Gastroesophageal sphincter (tissue), 4 donors: ENCODE measurements at regions not wholly inside any gene's neighbourhood (a gene's known extent, or its start where the extent isn't known, plus 50 kb on each side); places are given as distances from the start of the nearest gene placed in this dataset.

Experiments used
- ATAC-seq: fragments of 150-250 bp; one replicate; pipeline ENCODE4 v1.9.1; 2016; ENCODE audit warnings: mild to moderate bottlenecking, moderate library complexity
- H3K27ac ChIP-seq, 4 donors: fragments of 200-600 bp; sonication (generic) in 3 of 4; 1 replicate in 3 of 4; 2 replicates in 1 of 4; pipeline ENCODE4 v1.5.1; 2016 to 2019
- H3K27me3 ChIP-seq: fragments of 200-600 bp; sonication (generic); one replicate; pipeline ENCODE4 v1.5.1; 2019
- H3K36me3 ChIP-seq, 2 donors: fragments of 200-600 bp; sonication (generic); one replicate each; pipeline ENCODE4 v1.5.1; 2019; ENCODE audit warnings: control low read depth in 1 of 2
- H3K4me1 ChIP-seq, 3 donors: fragments of 200-600 bp; sonication (generic); 1 replicate in 2 of 3; 2 replicates in 1 of 3; pipeline ENCODE4 v1.5.1; 2016 to 2019; ENCODE audit warnings: control low read depth in 2 of 3
- H3K4me3 ChIP-seq, 2 donors: fragments of 200-600 bp; sonication (generic); one replicate each; pipeline ENCODE4 v1.5.1; 2019; ENCODE audit warnings: mild to moderate bottlenecking in 1 of 2, moderate library complexity in 1 of 2
- H3K9me3 ChIP-seq, 3 donors: fragments of 200-600 bp; sonication (generic); one replicate each; pipeline ENCODE4 v1.5.1; 2017 to 2019; ENCODE audit warnings: control low read depth in 2 of 3
- EP300 ChIP-seq: sonication (generic); formaldehyde crosslinking; IDR thresholded peaks from one replicate; pipeline ENCODE4 v1.6.1; 2017; ENCODE audit warnings: antibody characterized with exemption, mild to moderate bottlenecking
- POLR2A ChIP-seq, 2 donors: fragments of 450-650 bp; IDR thresholded peaks; one replicate each; pipeline ENCODE4 v1.6.1; 2017; ENCODE audit warnings: antibody characterized with exemption in 2 of 2, mild to moderate bottlenecking in 2 of 2, moderate library complexity in 1 of 2
- POLR2AphosphoS5 ChIP-seq: sonication (generic); formaldehyde crosslinking; IDR thresholded peaks from one replicate; pipeline ENCODE4 v1.6.1; 2017; ENCODE audit warnings: antibody characterized with exemption
- WGBS, 2 donors: methylation state at CpG; one replicate each; pipeline ENCODE4 v1.1.5; 2018; ENCODE audit warnings: low coverage in 1 of 2; 5-methylcytosine and 5-hydroxymethylcytosine counted together
- TF ChIP-seq, protein P1 (sequence below), 4 experiments: fragments of 200-600 bp in 2 of 4; fragments of 450-650 bp in 2 of 4; sonication (generic) in 1 of 4; IDR thresholded peaks; one replicate each; pipeline ENCODE4 v1.5.1; 2017 to 2019; ENCODE audit warnings: antibody characterized with exemption in 4 of 4, mild to moderate bottlenecking in 2 of 4, moderate library complexity in 2 of 4

DNA sequence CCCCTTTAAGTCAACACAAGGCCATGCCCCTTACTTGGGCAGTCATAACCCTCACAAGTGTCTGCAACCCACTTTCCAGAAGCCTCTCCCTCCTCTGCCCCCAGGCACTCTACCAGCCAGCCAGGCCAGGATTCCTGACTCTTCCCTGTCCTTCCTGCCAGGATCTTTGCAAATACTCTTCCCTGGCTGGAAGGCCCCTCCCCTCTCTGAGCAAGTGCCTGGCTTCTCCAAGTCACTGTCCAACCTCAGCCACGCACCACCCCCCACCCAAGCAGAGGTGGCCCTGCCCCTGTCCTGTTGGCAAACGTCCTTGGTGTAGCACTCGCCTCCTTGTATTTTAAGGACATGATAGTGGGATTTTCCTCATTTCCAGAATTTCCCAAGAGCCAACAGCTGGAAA, 54.7 kb upstream of the USP3 start:
- no peaks in the 10 kb centered on the region for H3K9me3 ChIP-seq
- 40% methylated on average over 3 of the region's 3 CpGs; no CpG with 5 or more reads in 1 of the 2 donors for WGBS, 2 donors

DNA sequence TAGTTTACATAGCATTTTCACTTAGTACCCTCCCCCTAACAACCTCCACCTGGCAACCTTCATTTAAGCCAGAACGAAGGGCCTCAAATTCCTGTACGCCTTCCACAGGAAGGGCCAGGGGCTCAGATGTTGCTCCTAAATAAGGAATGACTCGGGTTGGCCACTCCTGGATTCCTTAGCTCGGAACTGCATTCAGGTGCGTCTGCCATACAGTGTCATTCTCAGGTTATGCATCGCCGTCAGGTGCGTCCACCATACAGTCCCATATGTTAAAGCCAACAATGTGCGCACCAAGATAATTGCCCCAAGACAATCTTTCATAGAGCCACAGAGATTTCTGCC, 53.5 kb upstream of the USP3 start:
- WGBS, 2 donors = 78 to 96% methylated on average over 8 of the region's 9 CpGs
- H3K4me3 ChIP-seq = no peak overlapping the region
- TF ChIP-seq, protein P1, sequence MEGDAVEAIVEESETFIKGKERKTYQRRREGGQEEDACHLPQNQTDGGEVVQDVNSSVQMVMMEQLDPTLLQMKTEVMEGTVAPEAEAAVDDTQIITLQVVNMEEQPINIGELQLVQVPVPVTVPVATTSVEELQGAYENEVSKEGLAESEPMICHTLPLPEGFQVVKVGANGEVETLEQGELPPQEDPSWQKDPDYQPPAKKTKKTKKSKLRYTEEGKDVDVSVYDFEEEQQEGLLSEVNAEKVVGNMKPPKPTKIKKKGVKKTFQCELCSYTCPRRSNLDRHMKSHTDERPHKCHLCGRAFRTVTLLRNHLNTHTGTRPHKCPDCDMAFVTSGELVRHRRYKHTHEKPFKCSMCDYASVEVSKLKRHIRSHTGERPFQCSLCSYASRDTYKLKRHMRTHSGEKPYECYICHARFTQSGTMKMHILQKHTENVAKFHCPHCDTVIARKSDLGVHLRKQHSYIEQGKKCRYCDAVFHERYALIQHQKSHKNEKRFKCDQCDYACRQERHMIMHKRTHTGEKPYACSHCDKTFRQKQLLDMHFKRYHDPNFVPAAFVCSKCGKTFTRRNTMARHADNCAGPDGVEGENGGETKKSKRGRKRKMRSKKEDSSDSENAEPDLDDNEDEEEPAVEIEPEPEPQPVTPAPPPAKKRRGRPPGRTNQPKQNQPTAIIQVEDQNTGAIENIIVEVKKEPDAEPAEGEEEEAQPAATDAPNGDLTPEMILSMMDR (IDR thresholded peaks at IDR 0.05) = no peak
- TF ChIP-seq POLR2A (IDR thresholded peaks at IDR 0.05) (no peak), POLR2AphosphoS5 (no peak)
- H3K4me1 ChIP-seq = peaks cover 0 to 6% (median 3%) of the 10 kb centered on the region in 3 donors
- no peaks in the 10 kb centered on the region for H3K36me3 ChIP-seq
- ATAC-seq = no peak
- H3K27me3 ChIP-seq = no peaks in the 10 kb centered on the region
- H3K9me3 ChIP-seq = no peaks in the 10 kb centered on the region
- H3K27ac ChIP-seq = no peak overlapping the region

More for the DNA sequence above, 54.7 kb upstream of the USP3 start:
- Histone ChIP-seq H3K4me3 (no peak overlapping the region), H3K4me1 (peaks cover 0 to 6% (median 3%) of the 10 kb centered on the region in 3 donors), H3K27ac (no peak overlapping the region), H3K36me3 (no peaks in the 10 kb centered on the region), H3K27me3 (no peaks in the 10 kb centered on the region)
- TF ChIP-seq EP300 (no peak), POLR2AphosphoS5 (no peak), POLR2A (IDR thresholded peaks at IDR 0.05) (no peak)
- TF ChIP-seq, protein P1 (IDR thresholded peaks at IDR 0.05) = no peak
- ATAC-seq = no peak

DNA sequence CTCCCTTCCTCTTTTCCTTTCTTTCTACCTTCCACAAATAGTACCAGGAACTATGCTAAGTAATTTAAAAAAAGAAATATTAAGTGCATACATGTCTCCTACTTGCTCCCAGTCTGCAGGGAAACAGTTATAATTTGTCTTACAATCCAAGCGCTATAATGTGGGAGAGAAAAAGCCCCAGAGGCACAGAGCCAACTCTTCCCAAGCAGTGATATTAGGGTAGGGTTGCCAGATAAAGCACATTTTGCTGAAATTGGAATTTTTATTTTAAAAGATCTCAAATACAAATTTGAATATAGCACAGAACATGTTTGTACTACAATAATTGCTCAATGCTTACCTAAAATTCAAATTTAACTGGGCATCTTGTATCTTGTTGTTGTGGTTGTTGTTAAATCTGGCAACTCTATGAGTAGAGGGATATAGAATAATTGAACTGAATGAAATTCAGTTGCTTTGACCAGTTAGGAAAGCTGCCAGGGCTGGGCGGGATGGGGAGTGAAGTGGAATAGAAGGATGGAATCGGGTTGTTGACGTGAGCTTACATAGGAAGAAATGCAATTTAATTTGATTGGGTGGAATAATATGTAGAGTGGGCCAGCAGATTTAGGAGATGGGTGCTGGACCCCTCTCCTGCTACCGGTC, 52.6 kb upstream of the USP3 start:
- Histone ChIP-seq H3K36me3 (no peaks in the 10 kb centered on the region), H3K4me3 (no peak overlapping the region), H3K27me3 (no peaks in the 10 kb centered on the region), H3K27ac (no peak overlapping the region), H3K4me1 (peaks cover 0 to 6% (median 3%) of the 10 kb centered on the region in 3 donors), H3K9me3 (no peaks in the 10 kb centered on the region)
- WGBS, 2 donors = 89 to 95% methylated on average over 5 of the region's 5 CpGs
- no peak for ATAC-seq
- TF ChIP-seq EP300 = no peak
- no peak for TF ChIP-seq POLR2A (IDR thresholded peaks at IDR 0.05)
- TF ChIP-seq POLR2AphosphoS5 = no peak
- TF ChIP-seq, protein P1 (IDR thresholded peaks at IDR 0.05) = no peak

DNA sequence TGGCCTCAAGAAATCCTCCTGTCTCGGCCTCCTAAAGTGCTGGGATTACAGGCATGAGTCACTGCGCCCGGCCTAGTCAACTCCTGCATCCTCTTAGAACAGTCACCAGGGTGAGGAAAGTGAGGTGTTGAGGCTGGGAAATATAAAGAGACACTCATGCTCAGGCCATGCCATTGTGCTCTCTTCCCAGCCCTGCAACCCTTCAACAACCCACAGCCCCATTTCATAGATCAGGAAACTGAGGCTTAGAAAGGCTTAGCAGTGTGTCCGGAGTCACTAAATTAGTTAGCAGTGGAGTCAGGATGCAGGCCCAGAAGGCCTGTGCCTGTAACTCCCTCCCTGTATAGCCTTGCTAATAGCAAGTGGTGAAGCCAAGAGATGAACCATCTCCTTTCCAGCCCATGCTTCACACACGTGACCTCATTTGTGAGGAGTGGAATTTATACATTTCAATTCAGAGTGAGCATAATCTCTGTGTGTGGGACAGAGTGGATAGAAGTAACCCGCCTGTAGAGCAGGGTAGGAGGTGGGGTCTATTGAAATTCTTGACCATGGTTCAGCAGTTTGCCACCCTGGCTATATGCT, 51.7 kb upstream of the USP3 start:
- Histone ChIP-seq H3K27me3 (no peaks in the 10 kb centered on the region), H3K9me3 (no peaks in the 10 kb centered on the region), H3K4me3 (no peak overlapping the region), H3K4me1 (peaks cover 0 to 6% (median 3%) of the 10 kb centered on the region in 3 donors), H3K27ac (no peak overlapping the region), H3K36me3 (no peaks in the 10 kb centered on the region)
- ATAC-seq = no peak
- WGBS, 2 donors = 77% methylated on average over 4 of the region's 6 CpGs; no CpG with 5 or more reads in 1 of the 2 donors
- TF ChIP-seq POLR2A (IDR thresholded peaks at IDR 0.05) = no peak
- TF ChIP-seq, protein P1 (IDR thresholded peaks at IDR 0.05) = no peak
- TF ChIP-seq EP300 = no peak
- no peak for TF ChIP-seq POLR2AphosphoS5
